Cardiac muscle cell (in vitro differentiated cells and primary cell): ENCODE measurements at regions not wholly inside any gene's neighbourhood (a gene's known extent, or its start where the extent isn't known, plus 50 kb on each side); places are given as distances from the start of the nearest gene placed in this dataset.

ENCODE experiments used
- DNase-seq, 2 donors: peaks; one replicate each; pipeline versions ENCODE4 v3.0.0 to v3.0.0-alpha.2; 2010 to 2017; ENCODE audit warnings: low read depth in 1 of 2, low spot score in 1 of 2
- H3K27ac ChIP-seq: fragments of 200-600 bp; sonication (generic); 2 replicates; pipeline ENCODE4 v1.5.1; 2016
- H3K27me3 ChIP-seq: fragments of 200-600 bp; sonication (generic); 2 replicates; pipeline ENCODE4 v1.6.0; 2016; ENCODE audit warnings: control low read depth
- H3K36me3 ChIP-seq: fragments of 200-600 bp; sonication (generic); 2 replicates; pipeline ENCODE4 v1.5.1; 2016; ENCODE audit warnings: control low read depth
- H3K4me1 ChIP-seq: fragments of 200-600 bp; sonication (generic); 2 replicates; pipeline ENCODE4 v1.8.1; 2017; ENCODE audit warnings: low read depth, mild to moderate bottlenecking, mixed run types
- H3K4me3 ChIP-seq: fragments of 200-600 bp; sonication (generic); 2 replicates; pipeline ENCODE4 v1.5.1; 2016; ENCODE audit warnings: mild to moderate bottlenecking
- H3K9me3 ChIP-seq: fragments of 200-600 bp; sonication (generic); 2 replicates; pipeline ENCODE4 v1.5.1; 2017; ENCODE audit warnings: low read depth, mild to moderate bottlenecking, control low read depth
- TF ChIP-seq, protein P1 (sequence below): IDR thresholded peaks from 2 replicates; pipeline ENCODE4 v1.5.1; 2012; ENCODE audit warnings: low read depth, mild to moderate bottlenecking, low read length

DNA sequence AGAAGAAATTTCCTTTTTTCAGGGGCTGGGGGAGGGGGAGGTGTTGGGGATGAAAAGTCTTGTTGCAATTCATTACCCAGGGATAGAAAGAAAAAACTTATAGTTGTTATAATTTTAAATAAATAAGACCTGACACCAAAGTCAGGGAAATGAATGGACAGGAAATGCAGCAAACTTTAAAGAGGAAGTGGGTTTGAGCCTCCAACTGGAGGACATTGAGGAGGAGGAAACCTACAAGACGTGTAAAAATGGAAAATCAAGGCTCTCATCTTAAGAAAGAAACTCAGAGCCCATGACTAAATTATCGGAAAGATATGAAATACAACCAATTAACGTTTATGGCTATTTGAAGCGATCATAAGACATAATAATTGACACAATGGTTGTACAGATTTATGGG lies 54.4 kb downstream of the NIBAN1 start:
- Histone ChIP-seq H3K36me3 (no peaks in the 10 kb centered on the region), H3K9me3 (no peaks in the 10 kb centered on the region), H3K4me1 (no peaks in the 10 kb centered on the region), H3K27ac (no peak overlapping the region), H3K27me3 (no peaks in the 10 kb centered on the region), H3K4me3 (no peak overlapping the region)
- TF ChIP-seq, protein P1, sequence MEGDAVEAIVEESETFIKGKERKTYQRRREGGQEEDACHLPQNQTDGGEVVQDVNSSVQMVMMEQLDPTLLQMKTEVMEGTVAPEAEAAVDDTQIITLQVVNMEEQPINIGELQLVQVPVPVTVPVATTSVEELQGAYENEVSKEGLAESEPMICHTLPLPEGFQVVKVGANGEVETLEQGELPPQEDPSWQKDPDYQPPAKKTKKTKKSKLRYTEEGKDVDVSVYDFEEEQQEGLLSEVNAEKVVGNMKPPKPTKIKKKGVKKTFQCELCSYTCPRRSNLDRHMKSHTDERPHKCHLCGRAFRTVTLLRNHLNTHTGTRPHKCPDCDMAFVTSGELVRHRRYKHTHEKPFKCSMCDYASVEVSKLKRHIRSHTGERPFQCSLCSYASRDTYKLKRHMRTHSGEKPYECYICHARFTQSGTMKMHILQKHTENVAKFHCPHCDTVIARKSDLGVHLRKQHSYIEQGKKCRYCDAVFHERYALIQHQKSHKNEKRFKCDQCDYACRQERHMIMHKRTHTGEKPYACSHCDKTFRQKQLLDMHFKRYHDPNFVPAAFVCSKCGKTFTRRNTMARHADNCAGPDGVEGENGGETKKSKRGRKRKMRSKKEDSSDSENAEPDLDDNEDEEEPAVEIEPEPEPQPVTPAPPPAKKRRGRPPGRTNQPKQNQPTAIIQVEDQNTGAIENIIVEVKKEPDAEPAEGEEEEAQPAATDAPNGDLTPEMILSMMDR = no peak
- DNase-seq = no peak

- Histone ChIP-seq H3K27ac (no peak overlapping the region), H3K4me1 (no peaks in the 10 kb centered on the region), H3K9me3 (no peaks in the 10 kb centered on the region), H3K27me3 (no peaks in the 10 kb centered on the region), H3K4me3 (no peak overlapping the region), H3K36me3 (no peaks in the 10 kb centered on the region)
- TF ChIP-seq, protein P1 = no peak
- no peak for DNase-seq
Measured at GRCh38 chr1:184915463-184916090, 58.7 kb downstream of the NIBAN1 start.

- H3K27me3 ChIP-seq = no peaks in the 10 kb centered on the region
- no peak overlapping the region for H3K4me3 ChIP-seq
- no peaks in the 10 kb centered on the region for H3K36me3 ChIP-seq
- TF ChIP-seq, protein P1 = no peak
- DNase-seq = no peak
- H3K4me1 ChIP-seq = no peaks in the 10 kb centered on the region
- no peaks in the 10 kb centered on the region for H3K9me3 ChIP-seq
- no peak overlapping the region for H3K27ac ChIP-seq
Measured at GRCh38 chr1:184914149-184914548, 60.2 kb downstream of the NIBAN1 start.

DNA sequence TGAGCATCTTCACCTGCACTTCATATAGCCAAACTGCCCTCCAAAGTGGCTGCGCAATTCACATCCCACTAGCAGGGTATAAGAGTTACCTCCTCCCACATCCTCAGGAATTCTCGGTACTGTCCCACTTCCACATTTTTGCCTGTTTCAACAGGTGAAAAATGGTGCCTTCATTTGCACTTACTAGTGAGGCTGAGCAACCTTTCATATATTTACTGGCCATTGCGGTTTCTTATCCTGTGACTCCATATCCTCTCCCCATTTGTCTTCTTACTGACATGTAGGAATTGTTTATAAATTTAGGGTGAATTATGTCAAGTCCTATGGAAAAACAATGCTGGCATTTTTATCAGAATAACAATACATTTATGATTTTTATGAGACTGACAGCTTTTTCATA lies 61.9 kb downstream of the NIBAN1 start:
- Histone ChIP-seq H3K9me3 (no peaks in the 10 kb centered on the region), H3K27me3 (no peaks in the 10 kb centered on the region), H3K36me3 (no peaks in the 10 kb centered on the region), H3K4me3 (no peak overlapping the region), H3K4me1 (no peaks in the 10 kb centered on the region), H3K27ac (no peak overlapping the region)
- TF ChIP-seq, protein P1 = no peak
- no peak for DNase-seq

DNA sequence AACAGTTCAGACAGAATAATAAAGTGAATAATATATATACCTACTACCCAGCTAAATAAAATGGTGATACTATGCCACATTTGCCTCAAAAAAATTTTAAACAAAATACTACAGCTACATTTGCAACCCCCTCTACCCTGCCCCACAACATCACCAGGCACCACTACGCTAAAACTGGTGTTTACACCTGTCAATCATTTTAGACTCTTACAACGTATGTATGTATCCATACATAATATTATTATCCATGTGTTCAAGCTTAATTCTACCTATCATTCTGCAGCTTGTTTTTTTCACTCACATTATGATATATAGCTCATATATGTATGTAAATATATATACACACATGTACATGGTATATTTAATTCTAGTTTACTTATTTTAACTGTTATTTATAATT lies 62.5 kb downstream of the NIBAN1 start:
- Histone ChIP-seq H3K4me1 (no peaks in the 10 kb centered on the region), H3K36me3 (no peaks in the 10 kb centered on the region), H3K27me3 (no peaks in the 10 kb centered on the region), H3K27ac (no peak overlapping the region), H3K4me3 (no peak overlapping the region), H3K9me3 (no peaks in the 10 kb centered on the region)
- TF ChIP-seq, protein P1 = no peak
- DNase-seq = no peak
